Peyer's patch (tissue), 4 donors: ENCODE measurements at regions not wholly inside any gene's neighbourhood (a gene's known extent, or its start where the extent isn't known, plus 50 kb on each side); places are given as distances from the start of the nearest gene placed in this dataset.

ENCODE experiments used
- DNase-seq, 3 donors: peaks; one replicate each; pipeline ENCODE4 v3.0.0-alpha.2; 2017 to 2019
- H3K27ac ChIP-seq, 4 donors: fragments of 200-600 bp; sonication (generic); one replicate each; pipeline ENCODE4 v1.5.1; 2016 to 2019
- H3K27me3 ChIP-seq, 2 donors: fragments of 200-600 bp; sonication (generic); one replicate each; pipeline ENCODE4 v1.5.1; 2019
- H3K36me3 ChIP-seq, 3 donors: fragments of 200-600 bp; sonication (generic); one replicate each; pipeline ENCODE4 v1.5.1; 2016 to 2019
- H3K4me1 ChIP-seq, 4 donors: fragments of 200-600 bp; sonication (generic); one replicate each; pipeline ENCODE4 v1.5.1; 2016 to 2019
- H3K4me3 ChIP-seq, 4 donors: fragments of 200-600 bp; sonication (generic); 1 replicate in 3 of 4; 2 replicates in 1 of 4; pipeline ENCODE4 v1.5.1; 2016 to 2019; ENCODE audit warnings: mild to moderate bottlenecking in 1 of 4
- H3K9me3 ChIP-seq, 4 donors: fragments of 200-600 bp; sonication (generic); one replicate each; pipeline ENCODE4 v1.5.1; 2016 to 2019; ENCODE audit warnings: mild to moderate bottlenecking in 1 of 4
- CTCF ChIP-seq, 6 experiments: fragments of 450-650 bp in 4 of 6; fragments of 200-600 bp in 2 of 6; sonication (generic) in 1 of 6; IDR thresholded peaks; one replicate each; pipeline ENCODE4 v1.5.1; 2017 to 2019; ENCODE audit warnings: antibody characterized with exemption in 6 of 6, mild to moderate bottlenecking in 3 of 6, moderate library complexity in 1 of 6
- POLR2A ChIP-seq, 2 donors: fragments of 450-650 bp; IDR thresholded peaks; one replicate each; pipeline ENCODE4 v1.5.1; 2017; ENCODE audit warnings: antibody characterized with exemption in 2 of 2, mild to moderate bottlenecking in 2 of 2, moderate library complexity in 2 of 2

DNA sequence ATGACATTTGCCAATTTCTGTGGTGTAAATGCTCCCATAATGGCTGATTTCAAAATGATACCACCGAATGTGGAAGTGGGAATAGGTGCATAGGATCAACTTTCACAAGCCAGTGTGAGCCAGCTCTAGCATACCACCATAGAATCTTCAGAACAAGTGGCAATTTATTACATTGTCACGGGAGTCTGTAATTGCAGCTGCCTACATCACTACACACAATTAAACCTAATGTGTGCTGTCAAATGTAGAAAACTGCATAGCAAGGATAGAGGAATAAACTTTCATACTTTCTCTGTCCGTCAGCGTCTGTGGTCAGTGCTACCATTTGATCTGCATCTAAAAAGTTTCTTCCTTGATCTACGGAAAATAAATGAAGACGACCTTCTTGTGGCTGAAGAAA lies 417.8 kb upstream of the TOM1L1 start:
- no peaks in the 10 kb centered on the region for H3K4me1 ChIP-seq
- H3K27ac ChIP-seq, result no peak overlapping the region
- no peaks in the 10 kb centered on the region for H3K9me3 ChIP-seq
- TF ChIP-seq CTCF (IDR thresholded peaks at IDR 0.05) (no peak), POLR2A (IDR thresholded peaks at IDR 0.05) (no peak)
- no peak for DNase-seq
- no peak overlapping the region for H3K4me3 ChIP-seq
- no peaks in the 10 kb centered on the region for H3K27me3 ChIP-seq
- no peaks in the 10 kb centered on the region for H3K36me3 ChIP-seq

DNA sequence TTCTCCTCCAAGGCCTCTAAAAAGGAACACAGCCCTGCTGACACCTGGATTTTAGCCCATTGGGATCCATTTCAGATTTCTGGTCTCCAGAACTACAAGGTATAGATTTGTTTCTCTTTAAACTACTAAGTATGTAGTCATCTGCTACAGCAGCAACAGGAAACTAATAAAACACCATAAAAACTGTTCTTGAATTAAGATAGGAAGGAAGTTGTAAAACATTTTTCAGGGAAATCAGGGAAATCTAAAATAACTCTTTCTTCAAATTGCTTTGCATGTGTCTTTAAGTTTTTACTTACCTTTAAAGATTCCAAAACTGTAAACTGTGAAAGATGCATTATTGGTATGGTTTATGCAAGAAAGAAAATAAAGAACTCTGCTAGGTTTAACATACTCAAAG lies 407.0 kb upstream of the TOM1L1 start:
- Histone ChIP-seq H3K9me3 (no peaks in the 10 kb centered on the region), H3K36me3 (no peaks in the 10 kb centered on the region), H3K27ac (no peak overlapping the region), H3K4me1 (no peaks in the 10 kb centered on the region), H3K4me3 (no peak overlapping the region), H3K27me3 (no peaks in the 10 kb centered on the region)
- TF ChIP-seq POLR2A (IDR thresholded peaks at IDR 0.05), result no peak
- TF ChIP-seq CTCF (IDR thresholded peaks at IDR 0.05), result no peak
- no peak for DNase-seq

DNA sequence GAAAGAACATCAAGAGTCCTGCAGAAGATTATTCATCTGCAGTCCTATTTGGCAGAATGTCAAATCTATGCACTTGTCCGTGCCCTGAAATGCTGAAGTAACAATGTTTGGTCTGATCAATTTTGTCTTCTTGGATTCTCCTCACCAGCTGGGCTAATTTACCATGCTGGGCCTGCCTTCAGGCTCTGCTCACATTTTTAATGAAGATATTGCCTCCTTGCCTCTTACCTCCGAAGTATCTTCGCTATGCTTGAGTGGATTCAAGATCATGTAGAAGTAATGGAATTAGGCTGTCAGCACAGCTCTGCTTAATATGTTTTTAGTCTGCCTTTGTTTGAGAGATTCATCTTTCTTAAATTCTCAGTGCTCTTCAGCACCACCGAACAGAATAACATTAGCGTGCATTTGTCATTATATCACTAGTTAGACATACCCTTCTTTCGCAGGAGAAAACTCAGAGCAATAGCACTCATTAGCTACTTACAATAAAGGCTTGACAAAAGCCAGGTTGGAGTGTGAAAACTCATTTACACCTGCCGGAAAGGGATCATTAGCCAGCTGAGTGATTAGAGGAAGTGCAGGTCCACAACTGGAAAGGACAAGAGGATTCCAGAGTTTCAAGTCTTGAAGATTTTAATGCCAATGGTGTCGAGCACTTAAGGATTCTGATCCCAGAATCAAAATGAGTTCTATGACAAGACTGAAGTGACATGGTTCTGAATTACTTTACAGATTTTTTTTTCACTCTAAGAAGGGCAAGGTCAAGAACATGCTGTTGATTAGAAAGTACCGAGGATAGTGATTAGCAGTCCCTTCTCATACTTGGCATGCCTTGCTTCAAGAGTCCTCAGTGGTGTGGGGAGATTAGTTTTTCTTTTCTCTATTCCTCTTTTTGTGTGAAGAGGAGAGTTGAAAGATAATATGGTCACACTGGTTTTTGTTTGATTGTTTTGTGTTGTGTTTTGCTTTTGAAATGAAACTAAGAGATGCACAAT lies 405.6 kb upstream of the TOM1L1 start:
- Histone ChIP-seq H3K4me1 (no peaks in the 10 kb centered on the region), H3K9me3 (no peaks in the 10 kb centered on the region), H3K4me3 (no peak overlapping the region), H3K27ac (no peak overlapping the region), H3K27me3 (no peaks in the 10 kb centered on the region), H3K36me3 (no peaks in the 10 kb centered on the region)
- no peak for DNase-seq
- TF ChIP-seq CTCF (IDR thresholded peaks at IDR 0.05) (no peak), POLR2A (IDR thresholded peaks at IDR 0.05) (no peak)

DNA sequence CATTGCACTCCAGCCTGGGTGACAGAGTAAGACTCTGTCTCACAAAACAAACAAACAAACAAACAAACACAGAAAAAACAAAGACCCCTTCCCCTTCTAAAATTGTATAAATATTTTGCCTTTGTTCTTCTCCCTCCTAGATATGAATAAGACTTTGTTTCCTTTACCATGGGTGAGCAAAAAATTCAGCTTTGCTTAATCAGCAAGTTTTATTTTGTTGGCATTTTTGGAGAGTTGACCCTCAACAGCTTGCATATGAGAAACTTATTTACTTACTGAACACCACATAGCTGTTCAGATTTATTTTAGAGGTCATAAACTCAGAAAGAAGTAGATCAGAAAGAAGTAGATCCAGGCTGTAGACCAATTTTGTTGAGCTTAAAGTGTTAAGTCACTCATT lies 395.2 kb upstream of the TOM1L1 start:
- Histone ChIP-seq H3K36me3 (no peaks in the 10 kb centered on the region), H3K27ac (no peak overlapping the region), H3K4me1 (no peaks in the 10 kb centered on the region), H3K9me3 (no peaks in the 10 kb centered on the region), H3K27me3 (no peaks in the 10 kb centered on the region), H3K4me3 (no peak overlapping the region)
- no peak for DNase-seq
- no peak for TF ChIP-seq POLR2A (IDR thresholded peaks at IDR 0.05)
- TF ChIP-seq CTCF (IDR thresholded peaks at IDR 0.05), result no peak

DNA sequence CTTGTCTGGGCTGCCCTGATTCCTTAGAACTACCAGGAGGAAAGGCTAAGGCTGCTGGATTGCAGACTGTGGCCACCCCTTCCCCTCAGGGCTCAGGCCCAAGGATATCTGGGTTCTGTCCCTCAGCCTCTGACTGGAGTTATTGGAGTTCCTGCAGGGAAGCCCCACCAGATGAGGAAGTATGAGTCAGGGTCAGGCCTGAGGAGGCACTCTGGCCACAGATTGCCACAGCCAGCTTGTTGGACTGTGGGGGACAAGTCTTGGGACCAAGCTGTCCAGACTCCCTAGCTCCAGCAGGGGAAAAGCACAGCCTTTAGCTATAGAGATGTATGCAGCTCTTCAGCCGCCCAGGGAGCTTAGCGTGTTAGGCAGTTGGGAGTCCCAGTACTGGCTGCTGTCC lies 381.9 kb upstream of the TOM1L1 start:
- no peak for TF ChIP-seq CTCF (IDR thresholded peaks at IDR 0.05)
- no peak for TF ChIP-seq POLR2A (IDR thresholded peaks at IDR 0.05)
- no peaks in the 10 kb centered on the region for H3K36me3 ChIP-seq

More for the DNA sequence above, 381.9 kb upstream of the TOM1L1 start:
- Histone ChIP-seq H3K27me3 (no peaks in the 10 kb centered on the region), H3K9me3 (no peaks in the 10 kb centered on the region), H3K27ac (no peak overlapping the region), H3K4me3 (no peak overlapping the region), H3K4me1 (no peaks in the 10 kb centered on the region)
- DNase-seq, result no peak
